ENCODE measurements at regions not wholly inside any gene's neighbourhood (a gene's known extent, or its start where the extent isn't known, plus 50 kb on each side); places are given as distances from the start of the nearest gene placed in this dataset.

DNA sequence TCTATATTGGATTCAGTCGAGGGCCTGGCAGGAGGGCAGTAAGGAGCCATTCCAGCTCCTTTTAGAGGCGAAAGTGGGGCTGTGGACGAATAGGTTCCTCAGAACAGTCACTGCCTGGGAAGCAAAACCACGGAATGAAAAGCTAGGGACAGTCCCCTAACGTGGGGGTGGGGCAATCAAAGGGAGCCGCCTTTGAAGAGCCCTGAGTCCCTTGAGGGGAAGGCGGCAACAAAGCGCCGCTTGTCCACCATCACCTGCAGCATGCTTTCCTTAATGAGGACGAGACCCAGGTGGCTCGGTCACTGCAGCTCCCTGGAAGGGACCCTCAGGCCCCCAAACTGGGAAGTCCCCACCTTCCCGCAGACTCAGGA, 184.7 kb downstream of the ETS2 start:
- Histone ChIP-seq H3K36me3 (no peaks in the 10 kb centered on the region), H3K9me3 (no peaks in the 10 kb centered on the region), H3K4me3 (no peak overlapping the region), H3K27me3 (no peaks in the 10 kb centered on the region), H3K4me1 (peaks cover 67 to 89% (median 75%) of the 10 kb centered on the region in 4 donors), H3K27ac (peak overlapping the region; percentile 36 to 86 (median 64))
- DNase-seq (peak in 1 of 2 donors; percentile 36), ATAC-seq (ENCODE audit: low FRiP score in 2 of 2) (no peak)
- WGBS, 2 donors = 39 to 48% methylated on average over 7 to 12 of the region's 12 CpGs
- TF ChIP-seq POLR2A (IDR thresholded peaks at IDR 0.05) = no peak
- no peak for TF ChIP-seq POLR2AphosphoS5 (IDR thresholded peaks at IDR 0.05)
- TF ChIP-seq, protein P1, sequence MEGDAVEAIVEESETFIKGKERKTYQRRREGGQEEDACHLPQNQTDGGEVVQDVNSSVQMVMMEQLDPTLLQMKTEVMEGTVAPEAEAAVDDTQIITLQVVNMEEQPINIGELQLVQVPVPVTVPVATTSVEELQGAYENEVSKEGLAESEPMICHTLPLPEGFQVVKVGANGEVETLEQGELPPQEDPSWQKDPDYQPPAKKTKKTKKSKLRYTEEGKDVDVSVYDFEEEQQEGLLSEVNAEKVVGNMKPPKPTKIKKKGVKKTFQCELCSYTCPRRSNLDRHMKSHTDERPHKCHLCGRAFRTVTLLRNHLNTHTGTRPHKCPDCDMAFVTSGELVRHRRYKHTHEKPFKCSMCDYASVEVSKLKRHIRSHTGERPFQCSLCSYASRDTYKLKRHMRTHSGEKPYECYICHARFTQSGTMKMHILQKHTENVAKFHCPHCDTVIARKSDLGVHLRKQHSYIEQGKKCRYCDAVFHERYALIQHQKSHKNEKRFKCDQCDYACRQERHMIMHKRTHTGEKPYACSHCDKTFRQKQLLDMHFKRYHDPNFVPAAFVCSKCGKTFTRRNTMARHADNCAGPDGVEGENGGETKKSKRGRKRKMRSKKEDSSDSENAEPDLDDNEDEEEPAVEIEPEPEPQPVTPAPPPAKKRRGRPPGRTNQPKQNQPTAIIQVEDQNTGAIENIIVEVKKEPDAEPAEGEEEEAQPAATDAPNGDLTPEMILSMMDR (IDR thresholded peaks at IDR 0.05) = no peak
- no peak for TF ChIP-seq EP300 (IDR thresholded peaks at IDR 0.05)

DNA sequence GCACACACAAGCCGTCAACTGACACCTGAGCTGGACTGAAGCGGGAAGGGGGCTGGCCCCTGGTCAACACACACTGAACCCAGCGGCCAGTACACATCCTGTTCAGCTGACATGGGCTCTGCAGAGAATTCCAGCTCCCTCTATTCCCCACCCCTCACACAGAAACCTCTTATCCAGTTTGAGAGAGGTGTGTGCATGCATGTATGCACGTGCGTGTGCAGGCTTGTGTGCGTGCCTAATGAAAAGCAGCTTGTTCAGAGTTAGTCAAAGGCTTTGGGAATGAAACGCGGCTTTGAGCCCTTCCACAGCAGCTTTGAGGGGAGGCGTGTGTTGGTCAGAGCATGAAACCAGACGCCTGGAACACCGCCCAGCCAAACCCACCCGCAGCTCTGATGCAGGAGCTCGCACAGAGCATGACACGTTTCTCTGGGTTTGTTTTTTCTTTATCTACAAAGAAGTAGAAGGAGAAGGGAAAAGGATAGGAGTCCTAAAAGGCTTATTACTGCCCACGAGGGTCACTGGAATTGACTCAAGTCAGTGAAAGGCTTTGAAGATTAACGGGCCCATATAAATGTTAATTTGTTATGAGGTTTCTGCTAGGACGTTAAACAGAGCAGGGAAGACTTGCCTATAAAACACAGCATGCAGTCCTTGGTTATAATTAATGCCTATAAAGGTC, 184.2 kb downstream of the ETS2 start:
- DNase-seq = peak in 1 of 2 donors; percentile 58
- H3K4me3 ChIP-seq = no peak overlapping the region

DNA sequence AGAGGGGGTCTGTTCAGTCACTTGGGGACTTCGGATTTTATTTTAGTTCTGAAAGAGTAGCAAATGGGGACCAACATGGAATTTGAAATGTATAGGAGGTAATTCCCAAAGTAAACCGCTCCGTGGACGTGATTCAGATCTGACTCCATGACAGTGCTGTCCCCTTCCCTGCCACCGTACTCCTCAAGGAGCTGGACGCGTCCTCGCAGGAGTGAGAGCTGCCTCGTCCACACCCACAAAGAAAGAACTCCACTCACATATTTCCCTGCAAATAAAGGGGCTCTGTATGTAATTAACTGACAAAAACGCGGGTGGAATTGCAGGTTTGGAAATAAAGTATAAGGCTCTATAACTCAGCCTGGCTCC, 183.6 kb downstream of the ETS2 start:
- Histone ChIP-seq H3K36me3 (no peaks in the 10 kb centered on the region), H3K4me1 (peaks cover 72 to 93% (median 83%) of the 10 kb centered on the region in 4 donors), H3K4me3 (no peak overlapping the region), H3K27ac (peak overlapping the region in 3 of 4 donors; percentile 31 to 79 (median 48)), H3K9me3 (no peaks in the 10 kb centered on the region), H3K27me3 (no peaks in the 10 kb centered on the region)
- TF ChIP-seq POLR2A (IDR thresholded peaks at IDR 0.05) (no peak), POLR2AphosphoS5 (IDR thresholded peaks at IDR 0.05) (no peak), EP300 (IDR thresholded peaks at IDR 0.05) (no peak)
- TF ChIP-seq, protein P1 (IDR thresholded peaks at IDR 0.05) = no peak
- no peak for DNase-seq
- ATAC-seq (ENCODE audit: low FRiP score in 2 of 2) = no peak
- 43 to 60% methylated on average over 11 of the region's 11 CpGs for WGBS, 2 donors

More for the DNA sequence above, 184.2 kb downstream of the ETS2 start:
- ATAC-seq (ENCODE audit: low FRiP score in 2 of 2) = peak in 1 of 2 donors; percentile 31
- Histone ChIP-seq H3K27ac (peak overlapping the region; percentile 36 to 86 (median 64)), H3K4me1 (peaks cover 68 to 92% (median 80%) of the 10 kb centered on the region in 4 donors), H3K36me3 (no peaks in the 10 kb centered on the region), H3K27me3 (no peaks in the 10 kb centered on the region), H3K9me3 (no peaks in the 10 kb centered on the region)
- 22 to 24% methylated on average over 14 to 17 of the region's 17 CpGs for WGBS, 2 donors
- TF ChIP-seq POLR2A (IDR thresholded peaks at IDR 0.05) (no peak), POLR2AphosphoS5 (IDR thresholded peaks at IDR 0.05) (peak in 1 of 2 donors; percentile 47)
- TF ChIP-seq, protein P1 (IDR thresholded peaks at IDR 0.05) = no peak

DNA sequence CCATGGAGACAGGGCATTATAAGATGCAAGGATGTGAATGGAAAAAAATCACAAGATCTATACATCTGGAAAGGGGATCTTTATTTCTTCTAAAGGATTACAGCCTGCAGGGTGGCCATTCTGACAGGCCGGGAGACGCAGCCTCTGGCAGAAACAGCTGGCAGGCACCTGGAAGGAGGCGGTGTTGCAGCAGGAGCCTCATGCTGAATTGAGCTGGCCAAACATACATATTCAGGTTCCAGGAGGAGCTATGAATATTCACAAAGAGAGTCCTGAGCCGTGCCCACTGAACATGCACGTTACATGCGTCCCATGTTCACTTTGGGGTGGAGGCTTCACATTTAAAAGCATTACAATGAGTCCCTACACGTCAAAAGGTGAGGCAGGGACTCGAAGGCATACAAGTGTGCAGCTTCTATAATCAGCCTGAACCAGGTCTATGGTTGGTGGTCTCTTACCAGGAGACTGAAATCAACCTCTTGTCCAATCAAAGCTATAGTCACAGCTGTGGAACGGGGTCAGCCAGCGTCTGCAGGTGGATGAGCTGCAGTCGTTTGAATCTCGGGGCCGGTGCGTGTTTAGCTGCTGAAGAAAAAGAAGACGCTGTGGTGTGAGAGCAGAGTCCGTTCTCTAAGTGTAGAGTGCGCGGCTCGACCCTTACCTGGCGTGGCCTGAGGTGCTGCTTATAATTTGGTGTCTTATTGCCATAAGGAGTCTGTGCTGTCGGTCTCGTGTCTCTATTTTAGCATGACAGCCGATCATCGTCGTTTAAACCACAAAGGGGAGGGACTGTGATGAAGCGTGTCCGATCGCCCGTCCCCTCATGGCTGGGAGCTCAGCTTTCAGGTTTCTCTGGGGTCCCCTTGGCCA, 183.0 kb downstream of the ETS2 start:
- WGBS, 2 donors = 84 to 86% methylated on average over 29 of the region's 29 CpGs
- peaks cover 67 to 88% (median 79%) of the 10 kb centered on the region in 4 donors for H3K4me1 ChIP-seq
- no peak for ATAC-seq (ENCODE audit: low FRiP score in 2 of 2)
- H3K9me3 ChIP-seq = no peaks in the 10 kb centered on the region
- H3K4me3 ChIP-seq = no peak overlapping the region
- DNase-seq = no peak
- TF ChIP-seq EP300 (IDR thresholded peaks at IDR 0.05) = no peak
- no peak for TF ChIP-seq POLR2A (IDR thresholded peaks at IDR 0.05)
- TF ChIP-seq, protein P1 (IDR thresholded peaks at IDR 0.05) = no peak
- TF ChIP-seq POLR2AphosphoS5 (IDR thresholded peaks at IDR 0.05) = no peak
- peak overlapping the region in 3 of 4 donors; percentile 31 to 79 (median 48) for H3K27ac ChIP-seq
- no peaks in the 10 kb centered on the region for H3K27me3 ChIP-seq
- H3K36me3 ChIP-seq = no peaks in the 10 kb centered on the region

All from upper lobe of left lung (tissue), 6 donors.